ENCODE measurements at regions not wholly inside any gene's neighbourhood (a gene's known extent, or its start where the extent isn't known, plus 50 kb on each side); places are given as distances from the start of the nearest gene placed in this dataset.
"Not testable (repeated sequence)": the region's sequence is repeated elsewhere in the genome, so short reads cannot be mapped to it uniquely, and the experiment has no call there.

DNA sequence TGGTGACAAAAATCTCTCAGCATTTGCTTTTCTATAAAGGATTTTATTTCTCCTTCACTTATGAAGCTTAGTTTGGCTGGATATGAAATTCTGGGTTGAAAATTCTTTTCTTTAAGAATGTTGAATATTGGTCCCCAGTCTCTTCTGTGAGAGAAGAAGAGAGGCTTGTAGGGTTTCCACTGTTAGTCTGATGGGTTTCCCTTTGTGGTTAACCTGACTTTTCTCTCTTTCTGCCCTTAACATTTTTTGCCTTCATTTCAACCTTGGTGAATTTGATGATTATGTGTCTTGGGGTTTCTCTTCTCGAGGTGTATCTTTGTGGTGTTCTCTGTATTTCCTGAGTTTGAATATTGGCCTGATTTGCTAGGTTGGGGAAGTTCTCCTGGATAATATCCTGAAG lies 116.9 kb upstream of the ZEB2 start:
- DNase-seq, result not testable (repeated sequence)

DNA sequence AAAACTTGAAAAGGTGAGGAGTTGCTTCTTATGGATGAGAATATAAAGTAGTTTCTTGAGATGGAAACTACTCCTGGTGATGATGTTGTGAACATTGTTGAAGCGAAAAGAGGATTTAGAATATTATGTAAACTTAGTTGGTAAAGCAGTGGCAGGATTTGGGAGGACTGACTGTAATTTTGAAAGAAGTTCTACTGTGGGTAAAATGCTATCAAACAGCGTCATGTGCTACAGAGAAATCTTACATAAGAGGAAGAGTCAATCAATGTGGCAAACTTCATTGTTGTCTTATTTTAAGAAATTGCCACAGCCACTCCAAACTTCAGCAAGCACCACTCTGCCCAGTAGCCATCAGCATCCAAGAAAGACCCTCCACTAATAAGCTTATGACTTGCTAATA lies 112.9 kb upstream of the ZEB2 start:
- no peak for DNase-seq

GRCh38 chr2:144631636-144632035 lies 111.7 kb upstream of the ZEB2 start:
- DNase-seq, result no peak

DNA sequence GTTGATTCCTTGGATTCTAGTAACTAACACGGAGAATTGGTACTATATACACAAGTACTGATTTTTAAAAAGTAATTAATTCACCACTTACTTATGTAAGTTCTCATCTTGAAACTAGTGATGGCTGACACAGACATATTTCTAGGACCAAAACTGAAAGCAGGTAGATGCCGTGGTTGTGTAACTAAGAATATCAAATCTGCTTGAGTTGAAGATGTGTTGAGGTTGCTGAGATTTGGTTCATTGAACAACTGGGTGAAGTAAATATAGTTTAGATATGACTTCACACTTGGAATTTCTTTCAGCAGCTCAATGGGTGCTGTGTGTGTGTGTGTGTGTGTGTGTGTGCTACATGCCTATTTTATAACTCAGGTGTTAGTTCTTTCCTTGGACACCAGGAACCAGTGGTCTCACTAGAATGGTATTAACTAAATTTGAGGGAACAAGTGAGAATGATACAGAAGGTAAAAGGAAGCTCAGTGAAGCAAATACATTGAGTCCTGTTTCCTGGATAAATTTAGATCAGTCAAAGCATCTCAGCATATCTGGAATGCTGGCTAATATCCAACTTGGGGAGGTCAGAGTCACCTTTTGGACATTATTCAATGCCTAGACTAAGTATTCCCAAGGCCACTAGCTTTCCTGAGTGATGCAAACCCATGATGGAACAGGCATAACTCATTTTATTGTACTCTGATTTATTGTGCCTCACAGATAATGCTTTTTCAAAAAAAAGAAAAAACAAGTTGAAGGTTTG lies 110.7 kb upstream of the ZEB2 start:
- DNase-seq, result no peak

DNA sequence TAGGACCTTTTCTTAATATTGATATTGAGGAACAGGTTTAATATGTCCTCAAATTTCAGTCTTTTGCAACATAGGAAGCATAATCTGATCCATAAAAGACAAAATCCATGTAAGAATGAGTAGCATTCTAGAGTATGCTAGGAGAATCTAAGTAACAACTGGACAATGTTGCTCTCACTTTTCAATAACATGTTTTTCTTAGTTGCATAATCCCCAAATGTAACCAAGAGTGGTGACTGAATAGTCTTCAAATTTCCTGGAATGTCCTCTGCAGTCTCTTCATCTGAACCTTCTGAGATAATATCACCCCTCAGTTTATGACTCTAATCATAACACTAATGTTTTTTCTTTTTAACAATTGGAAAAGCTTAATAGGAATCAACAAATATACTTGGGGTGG lies 110.0 kb upstream of the ZEB2 start:
- no peak for DNase-seq

- DNase-seq, result no peak
Observed at GRCh38 chr2:144628566-144628965, 108.6 kb upstream of the ZEB2 start.

DNA sequence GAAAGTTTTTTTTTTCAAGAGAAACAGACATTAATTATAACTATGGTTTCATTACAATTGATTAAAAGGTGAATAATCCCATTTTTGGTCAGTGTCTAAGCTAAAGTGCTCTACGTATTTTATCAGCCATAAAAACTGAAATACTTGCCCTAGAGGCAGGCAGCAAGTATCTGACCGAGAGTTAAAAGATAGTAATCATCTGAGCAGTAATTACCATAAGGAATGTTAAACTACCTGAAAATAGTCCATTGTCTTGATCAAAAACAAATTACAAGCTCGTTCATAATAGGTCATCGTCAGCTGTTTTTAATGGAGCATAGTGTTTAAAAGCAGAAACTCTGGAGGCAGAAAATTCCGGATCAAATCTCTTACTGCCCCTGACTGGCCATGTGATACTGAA lies 105.7 kb upstream of the ZEB2 start:
- no peak for DNase-seq

DNA sequence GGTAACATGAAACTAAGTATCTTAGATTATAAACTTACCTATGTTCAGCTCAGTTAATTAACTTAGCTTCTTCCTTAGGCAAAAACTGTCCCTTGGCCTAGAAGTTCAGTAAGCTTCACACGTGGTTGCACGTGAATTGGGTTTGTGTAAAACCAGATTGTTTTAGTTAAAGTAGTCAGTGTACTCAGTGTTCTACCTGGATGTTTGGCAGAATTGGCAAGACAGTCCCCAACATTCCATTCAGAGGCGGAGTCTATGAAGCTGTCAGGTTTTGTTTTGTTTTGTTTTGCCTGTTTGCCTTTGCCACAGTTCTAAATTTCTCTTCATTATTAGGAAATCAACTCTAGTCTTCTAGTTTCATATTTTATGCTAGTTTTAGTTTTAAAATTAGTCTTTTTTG lies 105.3 kb upstream of the ZEB2 start:
- DNase-seq, result no peak

DNA sequence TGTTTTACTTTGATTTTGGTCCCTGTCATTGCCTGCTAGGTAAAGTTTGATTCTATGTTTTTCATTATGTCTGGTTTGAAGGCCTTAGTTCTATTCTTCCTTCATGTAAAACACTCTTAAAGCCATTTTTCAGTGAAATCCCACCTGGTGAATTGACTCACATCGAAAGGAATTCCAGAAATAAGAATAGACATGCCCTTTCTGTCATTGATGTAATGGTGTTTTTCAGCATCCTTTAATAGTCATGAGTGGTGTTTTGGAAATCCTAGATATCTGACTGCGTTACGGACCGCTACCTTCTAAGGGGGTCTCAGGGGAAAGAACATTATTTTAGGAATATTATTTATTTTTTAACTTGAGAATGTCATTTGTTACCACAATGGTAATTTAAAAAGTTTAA lies 104.5 kb upstream of the ZEB2 start:
- no peak for DNase-seq

DNA sequence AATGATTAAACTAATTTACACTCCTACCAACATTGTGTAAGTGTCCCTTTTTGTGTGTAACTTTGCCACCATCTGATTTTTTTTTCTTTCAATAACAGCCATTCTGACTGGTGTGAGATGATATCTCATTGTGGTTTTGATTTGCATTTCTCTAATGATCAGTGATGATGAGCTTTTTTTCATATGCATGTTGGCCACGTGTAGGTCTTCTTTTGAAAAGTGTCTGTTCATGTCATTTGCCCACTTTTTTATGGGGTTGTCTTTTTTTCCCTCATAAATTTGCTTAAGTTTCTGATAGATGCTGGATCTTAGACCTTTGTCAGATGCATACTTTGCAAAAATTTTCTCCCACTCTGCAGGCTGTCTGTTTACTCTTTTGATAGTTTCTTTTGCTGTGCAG lies 102.5 kb upstream of the ZEB2 start:
- not testable (repeated sequence) for DNase-seq

DNA sequence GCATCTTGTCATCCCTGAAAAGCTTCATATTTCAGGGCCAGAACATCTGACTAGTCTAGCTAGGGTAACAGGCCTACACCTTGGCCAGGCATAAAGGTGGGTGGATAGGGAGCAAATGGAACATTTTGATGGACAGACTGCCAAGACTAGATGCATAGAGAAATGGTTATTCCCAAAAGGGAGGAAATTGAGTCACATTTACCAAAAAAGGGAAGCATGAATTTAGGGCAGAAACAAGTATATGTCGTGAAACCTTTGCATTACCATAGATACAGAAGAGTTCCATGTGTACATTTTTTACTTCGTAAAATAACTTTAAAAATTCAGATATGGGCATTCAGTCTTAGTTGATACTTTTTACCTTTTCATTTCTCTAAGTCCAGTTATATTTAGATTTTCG lies 101.3 kb upstream of the ZEB2 start:
- no peak for DNase-seq

DNA sequence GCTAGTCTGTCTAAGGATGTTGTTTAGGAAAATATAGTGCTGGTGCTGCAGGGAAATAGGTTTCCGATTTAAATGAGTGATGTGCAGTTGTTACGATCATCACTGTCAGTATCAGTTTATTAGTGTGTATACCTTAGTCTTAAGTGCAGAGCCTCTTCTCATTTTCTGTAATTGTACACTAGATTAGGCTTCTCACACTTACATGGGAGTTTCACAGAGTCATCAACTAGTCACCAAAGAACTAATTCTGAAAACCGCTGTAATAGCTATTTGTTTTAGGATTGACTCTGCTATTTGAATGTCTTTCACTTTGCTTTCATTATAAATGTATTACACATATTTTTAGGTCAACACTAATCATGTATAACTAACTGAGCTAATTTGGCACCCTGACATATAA lies 99.8 kb upstream of the ZEB2 start:
- no peak for DNase-seq

GRCh38 chr2:144617171-144617570 lies 97.3 kb upstream of the ZEB2 start:
- DNase-seq, result not testable (repeated sequence)

GRCh38 chr2:144615866-144616565 lies 96.1 kb upstream of the ZEB2 start:
- no peak for DNase-seq

DNA sequence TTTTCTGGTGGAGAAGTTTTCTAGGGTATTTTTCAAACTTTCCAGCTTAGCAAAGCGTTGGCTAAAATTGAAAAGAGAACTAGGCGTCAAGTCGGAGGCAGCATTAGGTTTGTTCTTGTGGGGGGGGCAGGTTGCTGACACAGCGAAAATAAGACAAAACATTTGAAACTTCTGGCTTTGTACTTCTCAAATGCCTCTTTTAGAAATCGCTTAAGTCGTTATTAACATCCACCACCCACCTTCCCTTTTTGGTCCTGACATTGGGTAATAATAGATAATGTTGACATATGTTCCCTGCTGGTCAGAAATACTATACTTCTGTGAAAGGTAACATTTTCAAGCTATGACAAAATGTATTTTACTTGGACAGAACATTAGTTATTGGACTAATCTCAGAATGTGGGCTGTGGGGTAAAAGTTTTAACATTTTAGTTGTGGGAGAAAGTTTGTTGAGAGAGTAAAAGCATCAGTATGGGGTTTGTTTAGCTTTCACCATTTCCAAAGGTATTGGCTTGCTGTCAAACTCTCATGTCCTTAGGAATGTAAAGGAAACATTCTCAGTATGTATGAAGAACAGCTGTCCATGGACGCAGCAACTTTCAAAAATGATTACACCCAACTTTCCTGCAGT lies 88.1 kb upstream of the ZEB2 start:
- peak; percentile 46 for DNase-seq

DNA sequence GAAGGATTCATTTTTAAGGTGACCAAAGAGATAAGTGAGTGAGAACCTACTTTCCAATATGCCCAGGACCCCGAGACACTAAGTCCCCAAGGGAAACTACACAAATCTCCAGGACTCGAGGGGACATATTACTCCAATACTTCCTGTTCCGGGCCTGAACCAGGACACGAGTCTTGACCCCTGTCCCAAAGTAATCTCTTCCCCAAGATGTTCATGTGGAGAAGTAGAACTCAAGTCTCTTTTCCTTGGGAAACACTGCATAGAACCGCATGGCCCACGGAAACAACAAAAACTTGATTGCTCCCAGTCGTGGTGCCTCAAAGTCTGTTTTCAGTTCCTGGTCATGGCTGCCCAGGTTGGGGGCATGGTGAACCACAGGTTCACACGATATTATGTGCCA lies 87.2 kb upstream of the ZEB2 start:
- no peak for DNase-seq

DNA sequence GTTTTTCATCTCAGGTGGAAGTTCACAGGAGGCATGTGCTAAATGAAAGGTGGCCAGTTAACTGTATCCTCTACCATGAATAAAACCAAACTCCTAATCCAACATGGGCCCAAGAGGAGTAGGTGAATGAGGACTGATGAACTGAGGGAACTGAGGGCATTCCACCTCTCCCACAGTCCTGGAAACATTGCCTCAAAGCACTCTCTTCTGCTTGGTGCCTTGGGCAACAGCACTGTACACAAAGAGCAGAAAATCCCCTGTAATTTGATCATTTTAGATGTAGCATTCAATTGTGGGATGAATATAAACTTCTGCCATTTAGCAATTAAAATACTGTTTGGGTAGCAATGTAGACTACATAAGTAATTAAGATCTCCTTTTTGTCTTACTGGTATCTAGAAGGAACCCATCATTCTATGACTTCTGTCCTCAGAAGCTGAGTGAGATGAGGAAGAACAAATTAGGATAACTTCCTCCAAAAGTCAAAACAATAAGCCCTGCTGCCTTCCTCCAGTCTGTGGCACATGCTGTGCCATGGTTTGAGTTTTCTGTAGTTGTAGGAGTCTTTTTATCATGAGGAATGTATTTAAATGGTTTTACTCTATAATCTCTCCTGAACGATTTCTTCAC lies 86.7 kb upstream of the ZEB2 start:
- no peak for DNase-seq

- DNase-seq, result no peak
Observed at GRCh38 chr2:144605231-144605840, 85.4 kb upstream of the ZEB2 start.

GRCh38 chr2:144603334-144603733 lies 83.4 kb upstream of the ZEB2 start:
- no peak for DNase-seq

- no peak for DNase-seq
Observed at GRCh38 chr2:144598906-144599305, 79.0 kb upstream of the ZEB2 start.

- DNase-seq, result no peak
Observed at GRCh38 chr2:144597894-144598593, 78.1 kb upstream of the ZEB2 start.

GRCh38 chr2:144597388-144597787 lies 77.5 kb upstream of the ZEB2 start:
- DNase-seq, result no peak
